ENCODE measurements at regions not wholly inside any gene's neighbourhood (a gene's known extent, or its start where the extent isn't known, plus 50 kb on each side); places are given as distances from the start of the nearest gene placed in this dataset.

DNA sequence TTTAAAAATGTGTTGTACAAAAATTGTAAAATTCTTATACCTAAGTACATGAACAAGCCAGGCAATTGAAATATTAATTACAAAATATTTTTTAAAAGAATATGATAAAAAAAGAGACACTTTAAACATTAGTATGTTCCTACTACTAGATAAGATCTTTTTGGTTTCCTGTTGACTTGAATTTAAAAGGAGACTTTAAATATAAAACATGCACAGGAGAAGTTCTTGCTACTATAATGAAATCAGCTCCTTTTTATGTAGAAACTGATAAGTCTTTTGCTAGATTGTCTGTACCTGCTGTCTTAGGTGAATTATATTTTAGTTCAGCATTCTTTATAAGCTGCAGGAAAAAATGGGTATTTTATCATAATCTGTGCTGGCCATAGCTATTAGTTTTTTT, 140.2 kb downstream of the TNFSF13B start:
- no peak for DNase-seq
- ATAC-seq, result no peak
- peaks cover 39% of the 10 kb centered on the region for H3K4me1 Mint-ChIP-seq (ENCODE audit: low read depth)
- no peaks in the 10 kb centered on the region for H3K27me3 Mint-ChIP-seq
- peaks cover 3% of the 10 kb centered on the region for H3K9me3 Mint-ChIP-seq
- intact Hi-C loops (cut with micrococcal nuclease), result no loop called here
- no peaks in the 10 kb centered on the region for H3K36me3 Mint-ChIP-seq (ENCODE audit: low read depth)
- CTCF ChIA-PET, result no interaction called here
- H3K4me3 Mint-ChIP-seq, result no peak overlapping the region
- no peak overlapping the region for H3K27ac Mint-ChIP-seq
- TF ChIP-seq, protein P1, sequence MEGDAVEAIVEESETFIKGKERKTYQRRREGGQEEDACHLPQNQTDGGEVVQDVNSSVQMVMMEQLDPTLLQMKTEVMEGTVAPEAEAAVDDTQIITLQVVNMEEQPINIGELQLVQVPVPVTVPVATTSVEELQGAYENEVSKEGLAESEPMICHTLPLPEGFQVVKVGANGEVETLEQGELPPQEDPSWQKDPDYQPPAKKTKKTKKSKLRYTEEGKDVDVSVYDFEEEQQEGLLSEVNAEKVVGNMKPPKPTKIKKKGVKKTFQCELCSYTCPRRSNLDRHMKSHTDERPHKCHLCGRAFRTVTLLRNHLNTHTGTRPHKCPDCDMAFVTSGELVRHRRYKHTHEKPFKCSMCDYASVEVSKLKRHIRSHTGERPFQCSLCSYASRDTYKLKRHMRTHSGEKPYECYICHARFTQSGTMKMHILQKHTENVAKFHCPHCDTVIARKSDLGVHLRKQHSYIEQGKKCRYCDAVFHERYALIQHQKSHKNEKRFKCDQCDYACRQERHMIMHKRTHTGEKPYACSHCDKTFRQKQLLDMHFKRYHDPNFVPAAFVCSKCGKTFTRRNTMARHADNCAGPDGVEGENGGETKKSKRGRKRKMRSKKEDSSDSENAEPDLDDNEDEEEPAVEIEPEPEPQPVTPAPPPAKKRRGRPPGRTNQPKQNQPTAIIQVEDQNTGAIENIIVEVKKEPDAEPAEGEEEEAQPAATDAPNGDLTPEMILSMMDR (IDR thresholded peaks at IDR 0.05), result no peak
- POLR2A ChIA-PET, result no interaction called here

DNA sequence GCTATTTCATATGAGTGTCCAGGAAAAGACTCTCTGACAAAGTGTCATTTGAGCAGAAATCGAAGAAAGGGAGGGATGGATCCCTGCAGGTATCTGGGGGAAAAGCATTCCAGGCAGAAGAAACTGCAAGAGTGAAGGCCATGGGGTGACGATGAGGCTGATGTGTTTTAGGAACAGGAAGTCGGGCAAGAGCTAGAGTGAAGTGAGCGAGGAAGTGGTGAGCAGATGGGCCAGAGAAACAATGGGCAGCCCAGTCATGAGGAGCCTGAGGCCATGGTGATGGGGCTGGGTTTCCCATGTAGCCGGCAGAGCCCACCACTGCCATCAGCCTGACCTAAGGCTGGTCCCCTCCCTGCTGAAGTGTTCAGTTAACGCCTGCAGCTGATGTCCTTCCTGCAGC, 150.2 kb downstream of the TNFSF13B start:
- Mint-ChIP-seq H3K4me1 (ENCODE audit: low read depth) (peaks cover 3% of the 10 kb centered on the region), H3K27ac (no peak overlapping the region), H3K9me3 (no peaks in the 10 kb centered on the region), H3K36me3 (ENCODE audit: low read depth) (no peaks in the 10 kb centered on the region), H3K4me3 (no peak overlapping the region), H3K27me3 (peaks cover 1% of the 10 kb centered on the region)
- ATAC-seq (no peak), DNase-seq (no peak)
- ChIA-PET POLR2A (no interaction called here), CTCF (no interaction called here)
- intact Hi-C loops (cut with micrococcal nuclease), result no loop called here
- TF ChIP-seq, protein P1 (IDR thresholded peaks at IDR 0.05), result no peak

DNA sequence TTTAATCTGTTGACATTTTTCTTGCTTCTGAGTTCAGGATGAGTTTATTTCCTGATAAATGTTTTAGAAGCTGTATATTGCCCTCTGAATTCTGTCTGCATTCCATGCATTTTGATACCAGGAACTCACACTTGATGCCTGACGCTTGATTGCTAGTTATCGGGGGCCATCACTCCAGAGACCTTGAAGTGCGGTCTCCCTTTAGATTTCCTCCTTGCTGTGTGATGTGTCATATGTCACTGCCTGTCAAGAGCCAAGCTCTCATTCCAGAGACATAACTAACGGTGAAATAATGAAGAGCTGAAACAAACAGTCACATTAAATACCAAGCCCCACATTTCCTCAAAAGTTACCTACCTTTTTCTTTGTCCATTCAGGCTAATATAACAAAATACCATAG, 155.5 kb downstream of the TNFSF13B start:
- DNase-seq (no peak), ATAC-seq (no peak)
- no peaks in the 10 kb centered on the region for H3K4me1 Mint-ChIP-seq (ENCODE audit: low read depth)
- intact Hi-C loops (cut with micrococcal nuclease), result no loop called here
- ChIA-PET CTCF (interaction anchor here (1.3 kb wide), 1 partner anchor 58 kb away, joined by 3 read pairs; no protein-coding TSS in a partner anchor), POLR2A (no interaction called here)
- no peaks in the 10 kb centered on the region for H3K9me3 Mint-ChIP-seq
- TF ChIP-seq, protein P1 (IDR thresholded peaks at IDR 0.05), result no peak
- H3K27ac Mint-ChIP-seq, result no peak overlapping the region
- H3K27me3 Mint-ChIP-seq, result peaks cover 1% of the 10 kb centered on the region
- no peak overlapping the region for H3K4me3 Mint-ChIP-seq
- H3K36me3 Mint-ChIP-seq (ENCODE audit: low read depth), result no peaks in the 10 kb centered on the region

DNA sequence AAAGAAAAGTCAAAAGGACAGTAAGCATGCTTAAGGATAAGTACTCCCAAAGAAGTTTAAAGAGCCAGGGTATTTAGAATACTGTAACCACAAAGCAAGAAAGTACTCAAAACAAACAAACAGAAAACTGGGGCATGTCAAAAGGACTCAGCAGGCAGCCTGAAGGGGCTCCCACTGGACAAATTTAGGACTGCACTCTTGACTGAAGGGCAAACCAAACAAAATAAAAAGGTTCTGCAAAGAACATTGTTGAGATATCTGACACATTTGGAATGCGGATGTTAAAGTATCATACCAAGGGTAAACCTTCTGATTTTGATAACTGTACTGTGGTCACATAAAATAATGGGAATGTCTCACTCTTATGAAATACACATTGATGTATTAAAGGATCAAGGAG, 157.4 kb downstream of the TNFSF13B start:
- no peaks in the 10 kb centered on the region for H3K9me3 Mint-ChIP-seq
- H3K27me3 Mint-ChIP-seq, result no peaks in the 10 kb centered on the region
- no peak for ATAC-seq
- ChIA-PET POLR2A (no interaction called here), CTCF (no interaction called here)
- H3K4me3 Mint-ChIP-seq, result no peak overlapping the region
- TF ChIP-seq, protein P1 (IDR thresholded peaks at IDR 0.05), result no peak
- H3K27ac Mint-ChIP-seq, result no peak overlapping the region
- no peaks in the 10 kb centered on the region for H3K4me1 Mint-ChIP-seq (ENCODE audit: low read depth)
- DNase-seq, result no peak
- intact Hi-C loops (cut with micrococcal nuclease), result no loop called here
- H3K36me3 Mint-ChIP-seq (ENCODE audit: low read depth), result no peaks in the 10 kb centered on the region

DNA sequence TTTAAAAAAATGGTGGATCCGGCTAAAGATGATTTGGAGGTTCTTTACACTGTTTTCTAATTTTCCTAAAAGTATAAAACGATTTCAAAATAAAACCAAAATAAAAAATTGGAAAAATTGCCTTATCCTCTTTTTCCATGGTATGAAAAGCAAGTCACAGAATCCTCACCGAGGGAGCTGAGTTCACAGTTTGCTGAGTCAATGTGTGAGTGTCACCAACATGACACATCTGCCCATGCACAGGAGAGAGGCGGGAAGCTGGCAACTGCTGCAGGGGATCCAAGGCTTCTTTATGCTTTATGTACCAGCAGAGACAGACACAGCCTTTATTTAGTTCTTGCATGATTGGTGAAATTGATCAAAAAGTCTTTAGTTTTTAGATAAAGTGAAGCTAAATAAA, 157.8 kb downstream of the TNFSF13B start:
- no peaks in the 10 kb centered on the region for H3K36me3 Mint-ChIP-seq (ENCODE audit: low read depth)
- ChIA-PET POLR2A (no interaction called here), CTCF (no interaction called here)
- ATAC-seq, result no peak
- H3K4me3 Mint-ChIP-seq, result no peak overlapping the region
- no peaks in the 10 kb centered on the region for H3K9me3 Mint-ChIP-seq
- no peak for DNase-seq
- H3K27ac Mint-ChIP-seq, result no peak overlapping the region
- intact Hi-C loops (cut with micrococcal nuclease), result no loop called here
- TF ChIP-seq, protein P1 (IDR thresholded peaks at IDR 0.05), result no peak
- H3K4me1 Mint-ChIP-seq (ENCODE audit: low read depth), result no peaks in the 10 kb centered on the region
- H3K27me3 Mint-ChIP-seq, result no peaks in the 10 kb centered on the region

Measured in activated CD8-positive, alpha-beta T cell treated with anti-CD3 and anti-CD28 coated beads for 36 hours (primary cell).